Loucy (cell line): ENCODE measurements at regions not wholly inside any gene's neighbourhood (a gene's known extent, or its start where the extent isn't known, plus 50 kb on each side); places are given as distances from the start of the nearest gene placed in this dataset.

Experiments
- EZH2phosphoT487 ChIP-seq: fragments of 200-600 bp; IDR thresholded peaks from 2 replicates; pipeline ENCODE4 v1.6.1; 2018; ENCODE audit warnings: antibody characterized with exemption, mild to moderate bottlenecking, moderate library complexity, borderline replicate concordance
- TF ChIP-seq, protein P1 (sequence below): fragments of 200-600 bp; sonication (generic); conservative IDR thresholded peaks from 2 replicates; pipeline ENCODE4 v1.5.1; 2014; ENCODE audit warnings: mild to moderate bottlenecking, antibody characterized with exemption, low read length

DNA sequence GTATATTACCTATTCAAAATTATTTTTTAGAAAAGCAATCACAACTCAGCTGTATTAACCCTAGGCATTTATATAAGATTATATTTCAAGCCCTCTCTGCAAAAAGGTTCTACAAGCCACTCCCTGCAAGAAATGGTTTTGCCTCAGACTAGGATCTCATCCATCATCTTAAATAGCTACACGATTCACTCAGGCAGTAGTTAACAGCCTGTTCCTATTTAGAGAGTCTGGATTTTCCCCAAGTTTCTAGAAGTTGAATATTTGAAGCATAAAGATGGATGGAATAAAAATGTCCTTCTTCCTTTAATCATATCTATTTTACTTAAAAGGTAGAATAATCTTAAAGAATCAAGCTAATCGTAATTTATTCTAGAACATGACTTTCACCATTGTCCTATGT lies 167.1 kb upstream of the STK17B start:
- TF ChIP-seq, protein P1, sequence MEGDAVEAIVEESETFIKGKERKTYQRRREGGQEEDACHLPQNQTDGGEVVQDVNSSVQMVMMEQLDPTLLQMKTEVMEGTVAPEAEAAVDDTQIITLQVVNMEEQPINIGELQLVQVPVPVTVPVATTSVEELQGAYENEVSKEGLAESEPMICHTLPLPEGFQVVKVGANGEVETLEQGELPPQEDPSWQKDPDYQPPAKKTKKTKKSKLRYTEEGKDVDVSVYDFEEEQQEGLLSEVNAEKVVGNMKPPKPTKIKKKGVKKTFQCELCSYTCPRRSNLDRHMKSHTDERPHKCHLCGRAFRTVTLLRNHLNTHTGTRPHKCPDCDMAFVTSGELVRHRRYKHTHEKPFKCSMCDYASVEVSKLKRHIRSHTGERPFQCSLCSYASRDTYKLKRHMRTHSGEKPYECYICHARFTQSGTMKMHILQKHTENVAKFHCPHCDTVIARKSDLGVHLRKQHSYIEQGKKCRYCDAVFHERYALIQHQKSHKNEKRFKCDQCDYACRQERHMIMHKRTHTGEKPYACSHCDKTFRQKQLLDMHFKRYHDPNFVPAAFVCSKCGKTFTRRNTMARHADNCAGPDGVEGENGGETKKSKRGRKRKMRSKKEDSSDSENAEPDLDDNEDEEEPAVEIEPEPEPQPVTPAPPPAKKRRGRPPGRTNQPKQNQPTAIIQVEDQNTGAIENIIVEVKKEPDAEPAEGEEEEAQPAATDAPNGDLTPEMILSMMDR = no peak
- TF ChIP-seq EZH2phosphoT487 = no peak
